ENCODE measurements at regions not wholly inside any gene's neighbourhood (a gene's known extent, or its start where the extent isn't known, plus 50 kb on each side); places are given as distances from the start of the nearest gene placed in this dataset.

DNA sequence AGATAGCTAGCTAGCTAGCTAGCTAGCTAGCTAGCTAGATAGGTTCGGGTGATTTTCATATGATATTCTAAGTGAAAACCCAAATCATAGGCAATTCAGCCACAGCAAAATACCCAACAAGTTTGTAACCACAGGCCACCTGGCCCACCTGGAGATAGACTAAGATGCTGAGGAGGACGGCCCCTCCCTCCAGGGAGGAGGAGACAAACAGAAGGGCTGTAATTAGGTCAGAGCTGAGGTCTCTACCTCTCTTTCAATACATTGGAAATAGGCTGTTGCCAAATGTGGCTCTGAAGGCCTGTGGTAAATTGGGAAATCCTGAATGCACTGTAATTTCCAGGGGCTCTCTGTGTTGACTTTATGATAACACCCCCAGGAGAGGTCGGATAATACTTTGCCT, 382.2 kb downstream of the FGF9 start:
- no peaks in the 10 kb centered on the region for H3K4me1 ChIP-seq
- WGBS, 2 donors, result 62 to 73% methylated on average over 3 of the region's 3 CpGs
- no peak for DNase-seq
- H3K27ac ChIP-seq, result no peak overlapping the region
- H3K36me3 ChIP-seq, result no peaks in the 10 kb centered on the region
- no peak for ATAC-seq
- intact Hi-C loops (cut with DNase I), result no loop called here
- TF ChIP-seq, protein P1, sequence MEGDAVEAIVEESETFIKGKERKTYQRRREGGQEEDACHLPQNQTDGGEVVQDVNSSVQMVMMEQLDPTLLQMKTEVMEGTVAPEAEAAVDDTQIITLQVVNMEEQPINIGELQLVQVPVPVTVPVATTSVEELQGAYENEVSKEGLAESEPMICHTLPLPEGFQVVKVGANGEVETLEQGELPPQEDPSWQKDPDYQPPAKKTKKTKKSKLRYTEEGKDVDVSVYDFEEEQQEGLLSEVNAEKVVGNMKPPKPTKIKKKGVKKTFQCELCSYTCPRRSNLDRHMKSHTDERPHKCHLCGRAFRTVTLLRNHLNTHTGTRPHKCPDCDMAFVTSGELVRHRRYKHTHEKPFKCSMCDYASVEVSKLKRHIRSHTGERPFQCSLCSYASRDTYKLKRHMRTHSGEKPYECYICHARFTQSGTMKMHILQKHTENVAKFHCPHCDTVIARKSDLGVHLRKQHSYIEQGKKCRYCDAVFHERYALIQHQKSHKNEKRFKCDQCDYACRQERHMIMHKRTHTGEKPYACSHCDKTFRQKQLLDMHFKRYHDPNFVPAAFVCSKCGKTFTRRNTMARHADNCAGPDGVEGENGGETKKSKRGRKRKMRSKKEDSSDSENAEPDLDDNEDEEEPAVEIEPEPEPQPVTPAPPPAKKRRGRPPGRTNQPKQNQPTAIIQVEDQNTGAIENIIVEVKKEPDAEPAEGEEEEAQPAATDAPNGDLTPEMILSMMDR (IDR thresholded peaks at IDR 0.05), result no peak
- no peak overlapping the region for H3K4me3 ChIP-seq
- H3K27me3 ChIP-seq, result no peaks in the 10 kb centered on the region
- H3K9me3 ChIP-seq, result no peaks in the 10 kb centered on the region

DNA sequence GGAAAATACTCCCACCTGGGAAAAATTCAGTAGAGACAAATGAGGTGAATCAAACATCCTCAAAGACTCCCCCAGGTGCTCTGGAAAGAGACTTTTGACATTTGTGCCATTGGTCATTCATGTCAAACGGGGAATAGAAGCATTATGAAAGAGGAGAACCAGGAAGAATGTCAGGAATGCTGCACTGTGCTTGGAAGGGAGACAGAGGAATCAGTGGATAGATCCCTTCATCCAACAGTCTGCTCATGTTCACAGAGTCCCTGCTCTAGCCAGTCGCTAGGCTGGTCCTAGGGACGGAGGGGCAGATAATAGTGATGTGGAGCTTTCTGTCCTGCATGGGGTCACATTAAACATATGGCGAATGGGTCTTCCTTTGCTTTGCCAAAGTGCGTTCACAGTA, 384.4 kb downstream of the FGF9 start:
- Histone ChIP-seq H3K4me3 (no peak overlapping the region), H3K27me3 (no peaks in the 10 kb centered on the region), H3K27ac (no peak overlapping the region), H3K4me1 (no peaks in the 10 kb centered on the region), H3K36me3 (no peaks in the 10 kb centered on the region), H3K9me3 (no peaks in the 10 kb centered on the region)
- ATAC-seq (no peak), DNase-seq (no peak)
- TF ChIP-seq, protein P1 (IDR thresholded peaks at IDR 0.05), result no peak
- WGBS, 2 donors, result 50 to 51% methylated on average over 5 of the region's 5 CpGs
- intact Hi-C loops (cut with DNase I), result no loop called here

DNA sequence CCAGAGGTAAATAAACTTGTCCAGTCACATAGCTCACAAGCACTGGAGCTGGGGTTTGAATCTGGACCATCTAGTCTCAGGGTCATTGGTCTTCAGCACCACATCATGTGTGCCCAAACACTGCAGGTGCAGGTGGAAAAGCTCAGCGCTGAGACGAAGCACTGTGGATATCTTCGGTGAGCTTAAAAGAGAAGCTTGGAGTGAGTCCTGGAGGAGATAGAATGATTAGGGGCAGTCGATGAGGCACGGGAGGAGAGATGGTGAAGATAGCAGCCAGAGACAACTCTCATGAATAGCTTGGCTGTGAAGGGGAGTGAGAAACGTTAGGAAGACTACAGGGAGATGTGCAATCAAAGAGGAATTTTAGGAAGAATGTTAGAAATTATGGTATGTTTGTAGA, 389.3 kb downstream of the FGF9 start:
- no peak for DNase-seq
- intact Hi-C loops (cut with DNase I), result no loop called here

DNA sequence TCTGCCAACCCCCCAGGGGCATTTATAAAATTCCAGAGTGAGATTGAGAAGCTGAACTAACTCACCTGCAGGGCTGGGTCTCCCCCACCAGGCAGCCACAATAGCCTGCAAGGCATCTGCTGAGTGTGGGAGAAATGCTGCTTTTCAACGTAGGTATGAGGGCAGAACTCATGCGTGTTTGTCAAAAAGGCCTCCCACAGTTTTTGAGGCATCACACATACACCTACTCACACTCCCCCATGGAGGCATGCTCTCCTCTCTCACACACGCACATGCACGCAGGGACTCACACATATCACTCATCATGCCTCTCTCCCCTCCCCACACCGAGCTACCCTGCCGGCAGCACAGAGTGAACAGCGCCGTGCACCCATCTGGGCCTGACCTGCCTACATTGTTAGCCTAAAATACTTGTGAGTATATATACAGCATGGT, 390.5 kb downstream of the FGF9 start:
- ATAC-seq, result peak in 1 of 8 donors; percentile 27
- Histone ChIP-seq H3K27me3 (no peaks in the 10 kb centered on the region), H3K36me3 (no peaks in the 10 kb centered on the region), H3K4me3 (no peak overlapping the region), H3K27ac (peak overlapping the region in 1 of 10 donors; percentile 85), H3K4me1 (no peaks in the 10 kb centered on the region), H3K9me3 (no peaks in the 10 kb centered on the region)
- WGBS, 2 donors, result 81% methylated on average over 8 of the region's 8 CpGs
- no peak for DNase-seq
- intact Hi-C loops (cut with DNase I), result no loop called here
- TF ChIP-seq, protein P1 (IDR thresholded peaks at IDR 0.05), result no peak

More for the DNA sequence above, 389.3 kb downstream of the FGF9 start:
- WGBS, 2 donors, result 64 to 69% methylated on average over 6 of the region's 6 CpGs
- peak overlapping the region in 1 of 10 donors; percentile 85 for H3K27ac ChIP-seq
- H3K27me3 ChIP-seq, result no peaks in the 10 kb centered on the region
- ATAC-seq, result no peak
- no peak overlapping the region for H3K4me3 ChIP-seq
- no peaks in the 10 kb centered on the region for H3K36me3 ChIP-seq
- H3K4me1 ChIP-seq, result no peaks in the 10 kb centered on the region
- TF ChIP-seq, protein P1 (IDR thresholded peaks at IDR 0.05), result no peak
- H3K9me3 ChIP-seq, result no peaks in the 10 kb centered on the region
